CD4-positive, alpha-beta T cell treated with Interleukin-1 beta for 1 hour (primary cell): ENCODE measurements at regions not wholly inside any gene's neighbourhood (a gene's known extent, or its start where the extent isn't known, plus 50 kb on each side); places are given as distances from the start of the nearest gene placed in this dataset.

Experiments
- DNase-seq, 2 donors: peaks; one replicate each; pipeline ENCODE4 v3.0.0-alpha.2; 2020 to 2022

GRCh38 chr5:158552241-158552640 lies 547.5 kb downstream of the EBF1 start:
- no peak for DNase-seq

DNA sequence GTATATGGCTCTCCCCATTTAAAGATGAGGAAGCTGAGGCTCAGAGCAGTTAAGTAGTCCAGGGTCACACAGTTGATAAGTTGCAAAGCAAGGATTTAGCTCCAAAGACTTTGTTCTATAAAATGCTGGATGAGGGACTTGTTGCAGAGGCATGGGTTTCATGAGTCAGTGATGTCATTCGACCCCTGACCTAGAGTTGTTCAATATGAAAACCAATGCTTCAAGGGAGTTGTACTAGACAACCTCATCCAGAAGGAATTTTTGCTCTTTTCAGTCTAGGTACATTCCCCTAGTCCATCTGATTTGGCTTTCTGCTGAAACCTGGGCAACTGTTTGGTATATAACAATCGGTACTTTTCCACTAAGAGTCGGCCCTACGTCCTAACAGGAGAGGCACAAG lies 550.4 kb downstream of the EBF1 start:
- no peak for DNase-seq

DNA sequence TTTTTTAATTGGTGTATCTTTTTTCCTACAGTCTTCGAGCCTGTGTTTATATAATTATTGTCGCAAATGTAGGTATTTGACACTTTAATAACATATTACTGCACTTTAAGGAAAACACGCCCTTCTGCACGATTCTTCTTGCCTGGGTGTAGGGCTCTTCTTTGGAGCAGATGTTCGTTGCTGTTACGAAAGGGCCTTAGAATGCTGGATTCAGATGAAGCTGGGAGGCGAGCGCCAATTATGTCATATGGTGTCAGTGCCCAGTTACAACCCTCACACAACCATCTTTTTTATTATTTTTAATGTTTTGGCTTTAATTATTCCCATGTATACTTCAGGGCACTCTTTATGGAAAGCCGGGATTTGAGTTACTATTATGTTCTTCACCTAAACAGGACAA lies 553.0 kb downstream of the EBF1 start:
- no peak for DNase-seq

- no peak for DNase-seq
These were observed 553.7 kb downstream of the EBF1 start for GRCh38 chr5:158545949-158546530.

DNA sequence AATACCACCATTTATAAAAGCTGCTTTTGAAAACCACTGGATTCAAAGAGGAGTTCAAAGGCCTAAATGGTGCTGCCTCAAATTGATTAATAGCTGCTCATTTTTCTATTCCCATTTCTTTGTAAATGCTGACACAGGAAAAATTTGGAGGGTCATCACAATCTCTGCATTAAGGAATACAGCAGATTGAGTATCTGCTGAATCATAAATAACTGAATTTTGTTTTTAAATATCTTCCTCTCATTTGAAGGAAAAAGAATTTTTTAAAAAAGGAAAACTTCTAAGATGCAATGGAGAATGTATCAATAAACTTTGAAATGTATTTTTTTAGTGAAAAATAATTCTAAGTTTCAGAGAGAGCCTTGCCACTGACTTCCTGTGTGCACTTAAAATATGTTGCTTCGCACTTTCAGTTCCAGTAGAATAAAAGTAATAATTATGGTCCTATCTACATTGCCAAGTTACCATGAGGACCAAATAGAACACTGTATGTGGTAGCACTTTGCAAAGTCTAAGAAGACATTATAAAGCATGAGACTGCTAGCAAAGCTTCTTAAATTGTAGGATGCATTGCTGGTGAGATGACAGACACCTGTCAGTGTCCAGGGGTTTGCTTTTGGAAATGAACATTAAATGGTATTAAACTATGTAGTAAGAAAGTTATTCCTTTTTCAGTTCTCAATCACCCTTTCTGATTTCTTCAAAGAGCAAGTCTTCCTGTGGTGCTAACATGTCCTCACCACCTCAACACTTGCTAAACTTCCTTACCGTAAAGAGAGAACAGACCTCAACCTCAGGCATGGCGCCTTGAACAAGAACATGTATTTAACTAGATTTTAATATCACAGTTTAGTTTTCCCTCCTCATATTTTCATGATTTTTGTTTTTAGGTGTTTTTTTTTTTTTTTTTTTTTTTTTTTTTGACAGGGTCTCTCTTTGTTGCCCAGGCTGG lies 555.1 kb downstream of the EBF1 start:
- no peak for DNase-seq

- no peak for DNase-seq
These were observed 556.0 kb downstream of the EBF1 start for GRCh38 chr5:158543539-158544387.

DNA sequence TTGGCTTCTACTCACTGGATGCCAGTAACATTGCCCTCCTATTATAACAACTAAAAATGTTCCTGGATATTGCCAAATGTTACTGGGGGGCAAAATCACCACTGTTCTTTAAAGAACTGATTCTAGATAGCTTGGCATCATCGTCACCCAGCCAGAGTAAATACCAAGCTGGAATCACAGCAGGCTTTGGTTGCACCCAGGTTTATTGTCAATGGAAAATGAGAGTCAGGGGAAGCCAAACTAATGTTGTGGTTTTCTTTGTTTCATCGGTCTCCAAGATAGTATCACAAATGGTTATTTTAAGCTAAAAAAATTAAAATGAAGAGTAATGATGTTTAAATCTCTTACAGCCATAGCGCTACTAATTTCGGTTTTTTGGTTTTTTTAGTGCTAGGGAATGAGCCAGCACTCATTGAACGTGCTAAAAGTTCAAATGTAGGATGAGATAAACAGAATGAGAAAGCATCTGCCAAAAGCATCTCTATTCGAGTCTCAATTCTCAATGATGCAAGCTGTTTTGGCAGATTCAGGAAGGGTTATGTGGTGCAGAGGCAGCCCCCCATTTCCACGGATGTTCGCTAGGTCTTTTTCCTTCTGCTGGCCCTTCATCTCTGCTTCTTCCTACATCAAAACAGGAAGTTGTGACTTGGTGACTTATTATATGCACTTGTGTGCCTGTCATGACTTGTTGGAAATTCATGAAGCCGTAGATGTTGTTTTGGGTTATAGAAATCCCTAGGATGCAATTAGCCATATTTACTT lies 558.0 kb downstream of the EBF1 start:
- no peak for DNase-seq

DNA sequence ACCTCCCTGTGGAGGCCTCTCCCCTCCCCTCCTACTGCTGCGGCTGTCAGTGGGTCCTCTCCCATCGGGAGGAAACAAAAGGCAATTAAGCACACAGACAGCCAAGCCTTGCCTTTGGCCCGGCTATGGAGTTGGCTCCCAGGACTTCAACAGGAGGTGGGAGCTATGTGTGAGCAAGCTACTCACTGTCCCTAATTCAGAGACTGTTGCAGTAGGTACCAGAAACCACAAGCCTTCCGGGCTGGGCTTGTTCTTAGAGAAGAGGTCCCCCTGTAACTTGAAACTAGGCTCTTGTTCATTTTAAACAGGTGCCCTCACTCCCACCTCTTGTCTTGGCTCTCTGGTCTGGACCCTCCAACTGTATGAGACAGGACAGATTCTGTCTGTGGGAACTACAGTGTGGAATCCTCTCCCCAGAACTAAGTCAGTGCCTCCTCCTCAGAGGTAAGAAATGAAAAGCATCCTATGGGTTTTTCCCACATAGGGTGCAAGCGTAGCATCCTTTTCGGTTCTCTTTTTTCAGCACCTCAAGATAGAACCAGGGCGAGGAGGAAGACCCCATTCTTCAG lies 561.1 kb downstream of the EBF1 start:
- DNase-seq: no peak

DNA sequence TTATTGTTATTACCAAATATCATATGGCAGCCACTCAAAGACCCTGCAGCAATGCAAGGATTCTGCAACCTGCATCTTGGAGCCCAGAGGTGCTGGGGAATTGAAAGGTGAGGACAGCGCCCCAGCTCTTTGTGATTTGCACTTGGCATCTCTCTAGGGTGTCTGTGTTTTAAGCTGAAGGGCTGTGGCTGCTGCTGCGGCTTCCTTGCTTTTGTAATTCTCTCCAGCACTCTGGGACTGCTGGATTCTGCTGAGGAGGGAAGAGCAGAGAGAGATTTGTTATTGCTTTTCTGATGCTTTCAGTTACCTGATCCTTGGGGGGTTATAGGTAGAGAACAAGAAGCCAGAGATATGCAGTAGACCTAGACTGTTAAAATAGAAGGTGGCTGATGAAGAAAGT lies 562.4 kb downstream of the EBF1 start:
- DNase-seq: no peak

GRCh38 chr5:158534203-158534602 lies 565.5 kb downstream of the EBF1 start:
- DNase-seq: no peak

GRCh38 chr5:158532739-158533138 lies 567.0 kb downstream of the EBF1 start:
- DNase-seq: no peak

DNA sequence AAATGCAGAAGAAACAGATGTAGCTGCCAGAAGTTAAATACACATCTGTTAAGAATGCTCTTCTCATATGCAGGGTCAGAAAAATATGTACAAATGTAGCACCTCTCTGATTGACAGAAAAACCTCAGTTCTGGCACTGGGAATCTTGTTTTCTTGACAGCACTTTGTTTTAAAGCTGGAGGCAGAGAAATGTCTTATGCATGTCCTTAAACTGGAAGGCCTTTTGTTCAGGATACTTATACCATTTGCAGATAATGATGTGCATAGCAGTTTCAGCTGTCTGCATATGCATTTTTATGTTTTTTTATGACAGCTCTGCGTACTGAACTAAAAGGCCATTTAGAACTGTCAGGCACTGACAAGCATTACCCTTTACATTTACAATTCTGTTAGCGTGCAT lies 567.9 kb downstream of the EBF1 start:
- no peak for DNase-seq

DNA sequence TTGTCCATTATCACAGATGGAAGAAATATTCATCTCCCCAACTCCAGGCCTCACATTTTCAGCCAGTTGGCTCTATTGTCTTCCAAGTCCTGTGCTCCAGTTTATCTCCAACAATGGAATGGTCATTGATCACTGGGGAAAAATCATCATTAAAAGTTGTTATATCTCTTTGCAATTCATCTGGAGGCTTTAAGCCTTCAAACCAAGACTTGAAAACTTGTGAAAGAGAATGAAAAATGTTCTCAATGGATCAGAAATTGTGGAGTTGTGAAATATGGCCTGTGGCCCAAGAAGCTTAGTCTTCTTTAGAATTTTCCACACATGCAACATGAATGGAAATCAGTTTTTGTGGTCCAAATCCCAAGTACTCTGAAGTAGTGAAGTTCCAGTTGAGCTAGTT lies 569.6 kb downstream of the EBF1 start:
- no peak for DNase-seq

- DNase-seq: no peak
These were observed 570.3 kb downstream of the EBF1 start for GRCh38 chr5:158529454-158529853.

DNA sequence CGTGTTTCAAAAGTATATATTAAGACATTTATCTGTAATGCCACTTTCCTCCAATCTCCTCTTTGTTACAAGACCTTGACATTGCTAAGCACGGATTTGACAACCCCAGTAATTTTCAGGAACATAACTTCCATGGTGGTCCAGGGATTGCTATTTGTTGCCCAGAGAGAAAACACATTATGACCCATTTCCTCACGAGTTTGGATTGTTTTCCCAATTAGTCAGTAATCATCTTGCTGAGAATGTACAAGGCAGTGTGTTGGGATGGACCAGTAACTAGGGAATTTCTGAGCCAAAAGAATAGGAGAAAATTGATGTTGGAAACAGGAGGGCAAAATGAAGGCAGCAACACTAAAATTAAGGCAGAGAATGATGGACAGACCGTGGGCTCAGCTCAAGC lies 574.1 kb downstream of the EBF1 start:
- DNase-seq: no peak

DNA sequence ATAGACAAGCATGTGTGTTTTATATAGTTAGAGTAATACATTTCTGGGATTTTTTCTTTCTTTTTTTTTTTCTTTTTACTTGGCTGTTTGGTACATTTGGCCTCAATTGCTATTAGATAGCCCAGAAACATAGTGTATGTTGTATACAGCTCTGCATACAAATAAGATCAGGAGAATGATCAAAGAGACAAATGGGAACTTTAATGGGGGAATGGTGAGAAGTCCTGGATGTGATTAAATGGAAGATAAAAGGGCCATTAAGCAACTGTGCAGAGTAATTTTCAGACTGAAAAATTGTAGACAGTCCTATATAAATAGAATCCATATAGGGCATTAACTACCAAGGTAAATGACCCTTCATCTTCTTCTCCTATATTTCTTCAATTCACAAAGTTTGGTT lies 575.6 kb downstream of the EBF1 start:
- DNase-seq: no peak

- DNase-seq: no peak
These were observed 576.9 kb downstream of the EBF1 start for GRCh38 chr5:158522776-158523175.

- DNase-seq: no peak
These were observed 577.7 kb downstream of the EBF1 start for GRCh38 chr5:158521995-158522394.

DNA sequence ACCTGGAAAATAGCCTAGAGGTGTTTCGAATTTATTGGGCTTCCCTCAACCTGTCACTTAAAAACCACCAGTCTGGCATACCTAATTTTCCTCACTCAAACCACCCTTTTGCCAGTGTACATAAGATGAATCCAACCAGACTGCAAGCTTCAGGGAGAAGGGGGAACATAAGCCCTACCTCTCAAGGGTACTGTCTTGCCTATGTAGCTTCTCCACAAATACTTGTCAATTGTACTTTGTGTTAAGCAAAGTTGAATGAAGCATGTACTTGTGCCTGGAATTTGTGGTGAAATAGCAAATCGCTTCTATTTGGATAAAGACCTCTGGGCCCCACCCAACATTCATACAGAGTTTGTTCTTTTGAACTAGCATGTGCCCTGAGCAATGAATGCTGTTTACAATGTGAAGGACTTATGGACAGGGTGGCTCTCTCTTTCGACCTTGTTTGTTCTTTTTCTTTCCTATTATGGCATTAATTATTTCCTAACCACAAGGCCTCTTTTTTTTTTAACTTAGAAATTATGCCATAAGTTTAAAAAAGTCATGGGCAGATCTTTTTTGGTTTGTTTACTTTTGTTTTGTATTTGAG lies 580.2 kb downstream of the EBF1 start:
- DNase-seq: no peak

- no peak for DNase-seq
These were observed 583.2 kb downstream of the EBF1 start for GRCh38 chr5:158516521-158516920.

DNA sequence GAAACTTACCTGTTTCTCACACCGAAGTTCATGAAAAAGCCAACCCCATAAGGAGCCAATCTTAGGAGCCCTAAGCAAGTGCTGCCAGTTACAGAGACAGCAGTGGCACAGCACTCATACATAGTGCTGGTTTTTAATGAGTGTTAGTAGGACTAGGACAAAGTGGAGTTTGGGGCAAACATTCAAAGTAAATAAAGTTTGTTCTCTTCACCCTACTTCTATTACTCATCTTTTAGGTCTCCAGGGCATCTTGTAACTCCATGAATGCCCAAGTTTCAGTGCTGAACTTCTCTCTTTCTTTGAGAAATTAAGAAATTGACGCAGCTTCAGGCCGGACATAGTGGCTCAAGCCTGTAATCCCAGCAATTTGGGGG lies 584.7 kb downstream of the EBF1 start:
- DNase-seq: no peak

DNA sequence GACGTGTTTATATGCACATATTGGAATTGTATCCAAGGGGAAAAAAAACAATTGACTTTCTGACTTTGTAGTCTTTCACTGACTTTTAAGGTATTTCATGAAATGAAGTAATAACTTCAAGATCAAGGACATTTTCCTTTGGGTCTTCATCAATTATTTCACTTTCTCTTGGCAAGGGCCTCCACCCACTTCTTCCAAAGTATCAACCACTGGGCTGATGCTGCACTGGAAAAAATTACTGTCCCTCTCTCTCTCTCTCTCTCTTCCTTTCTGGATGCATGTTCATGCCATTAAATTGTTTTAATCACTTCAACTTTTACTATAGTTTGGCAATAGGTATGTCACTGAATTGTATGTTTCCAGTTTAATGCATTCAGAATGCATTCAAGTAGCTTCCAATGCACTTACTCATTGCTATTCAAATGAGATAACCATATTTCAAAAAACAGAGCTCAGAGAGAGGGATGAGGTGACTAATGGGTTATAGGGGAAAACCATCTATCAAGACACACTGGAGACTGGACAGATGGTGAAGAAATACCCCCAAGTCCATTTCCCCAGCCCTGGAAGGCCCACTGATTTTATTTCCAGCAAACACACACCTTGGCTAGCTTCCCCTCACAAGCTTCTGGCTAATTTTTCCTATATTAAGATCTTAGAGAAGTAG lies 585.3 kb downstream of the EBF1 start:
- DNase-seq: no peak
